ENCODE measurements at regions not wholly inside any gene's neighbourhood (a gene's known extent, or its start where the extent isn't known, plus 50 kb on each side); places are given as distances from the start of the nearest gene placed in this dataset.
A peak's percentile ranks its signal among the peaks of the same experiment; 100 is the strongest.

- no peak for DNase-seq
Measured at GRCh38 chr2:762646-763045, 85.4 kb upstream of the TMEM18 start.

GRCh38 chr2:761384-761783 is 84.2 kb upstream of the TMEM18 start:
- no peak for DNase-seq

GRCh38 chr2:760001-760400 is 82.8 kb upstream of the TMEM18 start:
- no peak for DNase-seq

- no peak for DNase-seq
Measured at GRCh38 chr2:758073-758820, 81.0 kb upstream of the TMEM18 start.

GRCh38 chr2:753123-753522 is 75.9 kb upstream of the TMEM18 start:
- DNase-seq = no peak

GRCh38 chr2:751474-751873 is 74.3 kb upstream of the TMEM18 start:
- no peak for DNase-seq

GRCh38 chr2:750628-751027 is 73.4 kb upstream of the TMEM18 start:
- DNase-seq = no peak

GRCh38 chr2:747762-748351 is 70.7 kb upstream of the TMEM18 start:
- no peak for DNase-seq

- no peak for DNase-seq
Measured at GRCh38 chr2:746697-747096, 69.5 kb upstream of the TMEM18 start.

- DNase-seq = no peak
Measured at GRCh38 chr2:744088-744487, 66.9 kb upstream of the TMEM18 start.

GRCh38 chr2:742221-742620 is 65.0 kb upstream of the TMEM18 start:
- DNase-seq = no peak

GRCh38 chr2:741195-741496 is 63.9 kb upstream of the TMEM18 start:
- no peak for DNase-seq

- DNase-seq = peak; percentile 81 to 95 (median 92)
Measured at GRCh38 chr2:740322-741194, 63.4 kb upstream of the TMEM18 start.

- DNase-seq = peak in 2 of 3 donors; percentile 22 to 89
Measured at GRCh38 chr2:739864-740321, 62.7 kb upstream of the TMEM18 start.

- no peak for DNase-seq
Measured at GRCh38 chr2:736939-737338, 59.7 kb upstream of the TMEM18 start.

GRCh38 chr2:735670-736218 is 58.5 kb upstream of the TMEM18 start:
- DNase-seq = no peak

GRCh38 chr2:734496-734895 is 57.3 kb upstream of the TMEM18 start:
- no peak for DNase-seq

GRCh38 chr2:733495-733894 is 56.3 kb upstream of the TMEM18 start:
- no peak for DNase-seq

- no peak for DNase-seq
Measured at GRCh38 chr2:733001-733400, 55.8 kb upstream of the TMEM18 start.

- DNase-seq = no peak
Measured at GRCh38 chr2:731711-732110, 54.5 kb upstream of the TMEM18 start.

- no peak for DNase-seq
Measured at GRCh38 chr2:729376-729861, 52.2 kb upstream of the TMEM18 start.

GRCh38 chr2:728165-728564 is 51.0 kb upstream of the TMEM18 start:
- DNase-seq = no peak

Measured in muscle of back (tissue), 3 donors.